ENCODE measurements at regions not wholly inside any gene's neighbourhood (a gene's known extent, or its start where the extent isn't known, plus 50 kb on each side); places are given as distances from the start of the nearest gene placed in this dataset.

- Histone ChIP-seq H3K27ac (ENCODE audit: low read depth, low read length) (no peak overlapping the region), H3K79me2 (ENCODE audit: control insufficient read depth, insufficient read depth, low read length, unreplicated experiment) (no peaks in the 10 kb centered on the region), H2AFZ (ENCODE audit: low read length, unreplicated experiment) (no peak overlapping the region), H3K4me3 (ENCODE audit: low read depth, low read length) (no peak overlapping the region), H3K27me3 (ENCODE audit: insufficient read depth, low read length) (no peaks in the 10 kb centered on the region), H3K36me3 (ENCODE audit: insufficient read depth, low read length) (no peaks in the 10 kb centered on the region), H3K4me1 (ENCODE audit: control insufficient read depth, insufficient read depth, low read length, unreplicated experiment) (no peaks in the 10 kb centered on the region)
Observed at GRCh38 chr4:179748837-179749236, 2306.6 kb upstream of the AGA start.

DNA sequence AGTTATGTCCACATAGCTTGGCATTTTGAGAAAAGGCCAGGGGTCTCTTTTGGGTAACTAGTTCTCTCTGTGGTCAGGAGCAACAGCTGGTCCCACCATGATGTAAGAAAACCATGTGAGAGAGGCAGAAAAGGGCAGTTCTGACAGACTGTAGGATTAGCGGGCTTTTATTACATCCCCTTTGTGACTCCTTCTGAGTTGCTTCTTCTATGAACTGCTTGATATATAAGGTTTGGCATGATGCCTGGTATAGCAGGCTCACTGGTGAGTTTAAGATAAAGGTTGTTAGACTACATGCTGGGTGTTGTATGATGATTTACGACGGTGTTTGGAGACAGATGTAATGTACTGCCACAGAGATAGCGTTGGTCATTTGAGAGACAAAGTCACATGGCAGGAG is 2308.1 kb upstream of the AGA start:
- H2AFZ ChIP-seq (ENCODE audit: low read length, unreplicated experiment): no peak overlapping the region
- no peaks in the 10 kb centered on the region for H3K27me3 ChIP-seq (ENCODE audit: insufficient read depth, low read length)
- H3K4me3 ChIP-seq (ENCODE audit: low read depth, low read length): no peak overlapping the region
- no peaks in the 10 kb centered on the region for H3K36me3 ChIP-seq (ENCODE audit: insufficient read depth, low read length)
- no peak overlapping the region for H3K27ac ChIP-seq (ENCODE audit: low read depth, low read length)
- H3K4me1 ChIP-seq (ENCODE audit: control insufficient read depth, insufficient read depth, low read length, unreplicated experiment): no peaks in the 10 kb centered on the region
- no peaks in the 10 kb centered on the region for H3K79me2 ChIP-seq (ENCODE audit: control insufficient read depth, insufficient read depth, low read length, unreplicated experiment)

DNA sequence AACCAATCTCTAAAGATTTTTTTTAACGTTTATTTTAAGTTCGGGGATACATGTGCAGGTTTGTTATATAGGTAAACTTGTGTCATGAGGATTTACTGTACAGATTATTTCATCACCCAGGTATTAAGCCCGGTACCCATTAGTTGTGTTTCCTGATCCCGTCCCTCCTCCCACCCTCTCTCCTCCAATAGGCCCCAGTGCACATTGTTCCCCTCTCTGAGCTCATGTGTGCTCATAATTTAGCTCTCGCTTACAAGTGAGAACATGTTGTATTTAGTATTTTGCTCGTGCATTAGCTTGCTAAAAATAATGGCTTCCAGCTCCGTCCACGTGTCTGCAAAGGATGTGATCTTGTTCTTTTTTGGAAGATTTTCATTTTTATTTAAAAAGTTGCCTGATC is 2309.4 kb upstream of the AGA start:
- Histone ChIP-seq H3K4me3 (ENCODE audit: low read depth, low read length) (no peak overlapping the region), H3K4me1 (ENCODE audit: control insufficient read depth, insufficient read depth, low read length, unreplicated experiment) (no peaks in the 10 kb centered on the region), H2AFZ (ENCODE audit: low read length, unreplicated experiment) (no peak overlapping the region)

GRCh38 chr4:179755322-179755721 is 2313.1 kb upstream of the AGA start:
- H3K27ac ChIP-seq (ENCODE audit: low read depth, low read length): no peak overlapping the region
- H3K4me1 ChIP-seq (ENCODE audit: control insufficient read depth, insufficient read depth, low read length, unreplicated experiment): no peaks in the 10 kb centered on the region
- H3K4me3 ChIP-seq (ENCODE audit: low read depth, low read length): no peak overlapping the region
- H3K36me3 ChIP-seq (ENCODE audit: insufficient read depth, low read length): no peaks in the 10 kb centered on the region
- H3K27me3 ChIP-seq (ENCODE audit: insufficient read depth, low read length): no peaks in the 10 kb centered on the region
- H3K79me2 ChIP-seq (ENCODE audit: control insufficient read depth, insufficient read depth, low read length, unreplicated experiment): no peaks in the 10 kb centered on the region
- H2AFZ ChIP-seq (ENCODE audit: low read length, unreplicated experiment): no peak overlapping the region

More for the DNA sequence above, 2309.4 kb upstream of the AGA start:
- Histone ChIP-seq H3K27me3 (ENCODE audit: insufficient read depth, low read length) (no peaks in the 10 kb centered on the region), H3K36me3 (ENCODE audit: insufficient read depth, low read length) (no peaks in the 10 kb centered on the region), H3K79me2 (ENCODE audit: control insufficient read depth, insufficient read depth, low read length, unreplicated experiment) (no peaks in the 10 kb centered on the region), H3K27ac (ENCODE audit: low read depth, low read length) (no peak overlapping the region)

- Histone ChIP-seq H3K27ac (ENCODE audit: low read depth, low read length) (no peak overlapping the region), H2AFZ (ENCODE audit: low read length, unreplicated experiment) (no peak overlapping the region), H3K79me2 (ENCODE audit: control insufficient read depth, insufficient read depth, low read length, unreplicated experiment) (no peaks in the 10 kb centered on the region), H3K4me1 (ENCODE audit: control insufficient read depth, insufficient read depth, low read length, unreplicated experiment) (no peaks in the 10 kb centered on the region), H3K27me3 (ENCODE audit: insufficient read depth, low read length) (no peaks in the 10 kb centered on the region), H3K36me3 (ENCODE audit: insufficient read depth, low read length) (no peaks in the 10 kb centered on the region), H3K4me3 (ENCODE audit: low read depth, low read length) (no peak overlapping the region)
Observed at GRCh38 chr4:179757641-179758040, 2315.4 kb upstream of the AGA start.

DNA sequence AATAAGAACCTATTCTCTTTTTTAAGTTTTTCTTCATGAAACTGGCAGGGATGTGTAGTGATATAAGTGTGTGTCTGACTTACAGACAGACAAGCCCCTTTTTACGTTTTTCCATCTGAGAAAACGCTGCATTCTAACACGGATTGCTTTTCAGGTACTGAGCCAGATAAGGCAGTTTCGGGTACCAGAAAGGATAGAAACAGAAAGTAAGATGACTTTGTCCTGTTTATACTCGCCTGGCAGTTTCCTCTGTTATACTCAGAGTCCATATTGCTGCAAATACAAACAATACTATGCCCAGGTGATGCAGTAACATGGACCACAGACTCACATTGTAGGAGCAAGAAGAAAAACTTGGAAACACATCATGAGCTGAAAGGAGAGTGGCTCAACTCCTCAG is 2320.6 kb upstream of the AGA start:
- Histone ChIP-seq H2AFZ (ENCODE audit: low read length, unreplicated experiment) (no peak overlapping the region), H3K4me1 (ENCODE audit: control insufficient read depth, insufficient read depth, low read length, unreplicated experiment) (no peaks in the 10 kb centered on the region), H3K4me3 (ENCODE audit: low read depth, low read length) (no peak overlapping the region), H3K36me3 (ENCODE audit: insufficient read depth, low read length) (no peaks in the 10 kb centered on the region), H3K27me3 (ENCODE audit: insufficient read depth, low read length) (no peaks in the 10 kb centered on the region), H3K27ac (ENCODE audit: low read depth, low read length) (no peak overlapping the region), H3K79me2 (ENCODE audit: control insufficient read depth, insufficient read depth, low read length, unreplicated experiment) (no peaks in the 10 kb centered on the region)

GRCh38 chr4:179766938-179767337 is 2324.7 kb upstream of the AGA start:
- H2AFZ ChIP-seq (ENCODE audit: low read length, unreplicated experiment): no peak overlapping the region
- no peaks in the 10 kb centered on the region for H3K79me2 ChIP-seq (ENCODE audit: control insufficient read depth, insufficient read depth, low read length, unreplicated experiment)
- H3K4me3 ChIP-seq (ENCODE audit: low read depth, low read length): no peak overlapping the region
- H3K36me3 ChIP-seq (ENCODE audit: insufficient read depth, low read length): no peaks in the 10 kb centered on the region
- H3K4me1 ChIP-seq (ENCODE audit: control insufficient read depth, insufficient read depth, low read length, unreplicated experiment): no peaks in the 10 kb centered on the region
- no peak overlapping the region for H3K27ac ChIP-seq (ENCODE audit: low read depth, low read length)
- H3K27me3 ChIP-seq (ENCODE audit: insufficient read depth, low read length): no peaks in the 10 kb centered on the region

- Histone ChIP-seq H3K36me3 (ENCODE audit: insufficient read depth, low read length) (no peaks in the 10 kb centered on the region), H3K4me3 (ENCODE audit: low read depth, low read length) (no peak overlapping the region), H3K27me3 (ENCODE audit: insufficient read depth, low read length) (no peaks in the 10 kb centered on the region)
Observed at GRCh38 chr4:179768996-179769395, 2326.8 kb upstream of the AGA start.

GRCh38 chr4:179797738-179798137 is 2355.5 kb upstream of the AGA start:
- Histone ChIP-seq H3K27ac (ENCODE audit: low read depth, low read length) (no peak overlapping the region), H3K4me3 (ENCODE audit: low read depth, low read length) (no peak overlapping the region)

More at GRCh38 chr4:179768996-179769395, 2326.8 kb upstream of the AGA start:
- no peak overlapping the region for H3K27ac ChIP-seq (ENCODE audit: low read depth, low read length)
- H2AFZ ChIP-seq (ENCODE audit: low read length, unreplicated experiment): no peak overlapping the region
- H3K4me1 ChIP-seq (ENCODE audit: control insufficient read depth, insufficient read depth, low read length, unreplicated experiment): no peaks in the 10 kb centered on the region
- no peaks in the 10 kb centered on the region for H3K79me2 ChIP-seq (ENCODE audit: control insufficient read depth, insufficient read depth, low read length, unreplicated experiment)

GRCh38 chr4:179803857-179804256 is 2361.6 kb upstream of the AGA start:
- no peak overlapping the region for H2AFZ ChIP-seq (ENCODE audit: low read length, unreplicated experiment)

More at GRCh38 chr4:179797738-179798137, 2355.5 kb upstream of the AGA start:
- no peak overlapping the region for H2AFZ ChIP-seq (ENCODE audit: low read length, unreplicated experiment)
- no peaks in the 10 kb centered on the region for H3K36me3 ChIP-seq (ENCODE audit: insufficient read depth, low read length)
- H3K27me3 ChIP-seq (ENCODE audit: insufficient read depth, low read length): no peaks in the 10 kb centered on the region
- H3K79me2 ChIP-seq (ENCODE audit: control insufficient read depth, insufficient read depth, low read length, unreplicated experiment): no peaks in the 10 kb centered on the region
- H3K4me1 ChIP-seq (ENCODE audit: control insufficient read depth, insufficient read depth, low read length, unreplicated experiment): no peaks in the 10 kb centered on the region

DNA sequence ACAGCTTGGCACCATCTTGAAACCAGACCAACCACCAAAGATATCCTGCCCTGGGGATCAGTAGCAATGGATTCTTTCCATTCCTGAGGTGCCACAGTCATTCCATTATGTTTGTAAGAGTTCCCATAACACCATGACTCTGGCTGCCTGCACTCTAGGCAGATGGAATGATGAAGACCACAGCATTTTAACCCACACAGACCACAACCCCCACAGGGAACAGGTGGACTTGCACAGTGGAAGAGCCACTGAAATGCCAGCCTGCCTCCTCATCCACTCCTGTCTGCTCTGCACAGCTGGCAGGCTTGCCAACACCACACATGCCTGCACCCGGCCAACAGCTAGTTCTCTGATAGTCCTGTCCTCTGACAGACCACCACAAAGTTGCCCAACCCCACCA is 2362.2 kb upstream of the AGA start:
- H3K36me3 ChIP-seq (ENCODE audit: insufficient read depth, low read length): no peaks in the 10 kb centered on the region
- no peaks in the 10 kb centered on the region for H3K27me3 ChIP-seq (ENCODE audit: insufficient read depth, low read length)
- H3K4me3 ChIP-seq (ENCODE audit: low read depth, low read length): no peak overlapping the region
- H3K79me2 ChIP-seq (ENCODE audit: control insufficient read depth, insufficient read depth, low read length, unreplicated experiment): no peaks in the 10 kb centered on the region
- H3K27ac ChIP-seq (ENCODE audit: low read depth, low read length): no peak overlapping the region
- H2AFZ ChIP-seq (ENCODE audit: low read length, unreplicated experiment): no peak overlapping the region
- no peaks in the 10 kb centered on the region for H3K4me1 ChIP-seq (ENCODE audit: control insufficient read depth, insufficient read depth, low read length, unreplicated experiment)

More at GRCh38 chr4:179803857-179804256, 2361.6 kb upstream of the AGA start:
- H3K4me1 ChIP-seq (ENCODE audit: control insufficient read depth, insufficient read depth, low read length, unreplicated experiment): no peaks in the 10 kb centered on the region
- no peak overlapping the region for H3K27ac ChIP-seq (ENCODE audit: low read depth, low read length)
- H3K27me3 ChIP-seq (ENCODE audit: insufficient read depth, low read length): no peaks in the 10 kb centered on the region
- no peaks in the 10 kb centered on the region for H3K79me2 ChIP-seq (ENCODE audit: control insufficient read depth, insufficient read depth, low read length, unreplicated experiment)
- H3K36me3 ChIP-seq (ENCODE audit: insufficient read depth, low read length): no peaks in the 10 kb centered on the region
- H3K4me3 ChIP-seq (ENCODE audit: low read depth, low read length): no peak overlapping the region
